Gastrocnemius medialis (tissue), 4 donors: ENCODE measurements at regions not wholly inside any gene's neighbourhood (a gene's known extent, or its start where the extent isn't known, plus 50 kb on each side); places are given as distances from the start of the nearest gene placed in this dataset.

Source experiments
- ATAC-seq, 2 donors: fragments of 150-250 bp; one replicate each; pipeline ENCODE4 v1.9.1; 2016
- DNase-seq, 2 donors: peaks; one replicate each; pipeline ENCODE4 v3.0.0-alpha.2; 2019
- H3K27ac ChIP-seq, 4 donors: fragments of 200-600 bp; sonication (generic); 1 replicate in 1 of 4; 2 replicates in 3 of 4; pipeline ENCODE4 v1.5.1; 2016 to 2018; ENCODE audit warnings: mild to moderate bottlenecking in 2 of 4, moderate library complexity in 1 of 4
- H3K27me3 ChIP-seq, 3 donors: fragments of 200-600 bp; sonication (generic) in 2 of 3; 1 replicate in 1 of 3; 2 replicates in 2 of 3; pipeline versions ENCODE4 v1.5.1 to v1.6.0; 2016 to 2019; ENCODE audit warnings: mild to moderate bottlenecking in 1 of 3, moderate library complexity in 1 of 3
- H3K36me3 ChIP-seq, 2 donors: fragments of 200-600 bp; sonication (generic) in 1 of 2; one replicate each; pipeline ENCODE4 v1.5.1; 2017 to 2018
- H3K4me1 ChIP-seq, 2 donors: fragments of 200-600 bp; sonication (generic) in 1 of 2; one replicate each; pipeline ENCODE4 v1.5.1; 2016 to 2017; ENCODE audit warnings: mild to moderate bottlenecking in 2 of 2
- H3K4me3 ChIP-seq, 4 donors: fragments of 200-600 bp; sonication (generic) in 3 of 4; 1 replicate in 1 of 4; 2 replicates in 3 of 4; pipeline ENCODE4 v1.5.1; 2016 to 2019; ENCODE audit warnings: mild to moderate bottlenecking in 2 of 4
- H3K9me3 ChIP-seq, 3 donors: fragments of 200-600 bp; sonication (generic) in 2 of 3; 1 replicate in 1 of 3; 2 replicates in 2 of 3; pipeline ENCODE4 v1.5.1; 2016 to 2019
- POLR2A ChIP-seq, 2 donors: fragments of 450-650 bp; IDR thresholded peaks; one replicate each; pipeline ENCODE4 v1.6.1; 2017; ENCODE audit warnings: antibody characterized with exemption in 2 of 2, mild to moderate bottlenecking in 2 of 2, moderate library complexity in 2 of 2
- in situ Hi-C, 4 donors: fragments of 200-750 bp; cut with MboI; loops; one replicate each; pipeline versions ENCODE4 v1.15.0 to v1.8.0; 2017; ENCODE audit warnings: low sequenced_read_pairs in 4 of 4
- intact Hi-C: fragments of 100-400 bp; cut with DNase I; formaldehyde crosslinking; loops from one replicate; pipeline ENCODE4 v1.15.1; 2023; ENCODE audit warnings: low total_unique reads
- TF ChIP-seq, protein P1 (sequence below), 5 experiments: fragments of 450-650 bp in 3 of 5; fragments of 200-600 bp in 2 of 5; sonication (generic) in 2 of 5; IDR thresholded peaks in 4 of 5; conservative IDR thresholded peaks in 1 of 5; 1 replicate in 4 of 5; 2 replicates in 1 of 5; pipeline ENCODE4 v1.5.1; 2016 to 2019; ENCODE audit warnings: antibody characterized with exemption in 5 of 5, mild to moderate bottlenecking in 3 of 5, moderate library complexity in 3 of 5

- Histone ChIP-seq H3K36me3 (no peaks in the 10 kb centered on the region), H3K4me3 (no peak overlapping the region), H3K27me3 (no peaks in the 10 kb centered on the region), H3K27ac (no peak overlapping the region), H3K4me1 (no peaks in the 10 kb centered on the region), H3K9me3 (no peaks in the 10 kb centered on the region)
- DNase-seq: no peak
- intact Hi-C loops: no loop called here
- in situ Hi-C loops: no loop called here
- TF ChIP-seq, protein P1, sequence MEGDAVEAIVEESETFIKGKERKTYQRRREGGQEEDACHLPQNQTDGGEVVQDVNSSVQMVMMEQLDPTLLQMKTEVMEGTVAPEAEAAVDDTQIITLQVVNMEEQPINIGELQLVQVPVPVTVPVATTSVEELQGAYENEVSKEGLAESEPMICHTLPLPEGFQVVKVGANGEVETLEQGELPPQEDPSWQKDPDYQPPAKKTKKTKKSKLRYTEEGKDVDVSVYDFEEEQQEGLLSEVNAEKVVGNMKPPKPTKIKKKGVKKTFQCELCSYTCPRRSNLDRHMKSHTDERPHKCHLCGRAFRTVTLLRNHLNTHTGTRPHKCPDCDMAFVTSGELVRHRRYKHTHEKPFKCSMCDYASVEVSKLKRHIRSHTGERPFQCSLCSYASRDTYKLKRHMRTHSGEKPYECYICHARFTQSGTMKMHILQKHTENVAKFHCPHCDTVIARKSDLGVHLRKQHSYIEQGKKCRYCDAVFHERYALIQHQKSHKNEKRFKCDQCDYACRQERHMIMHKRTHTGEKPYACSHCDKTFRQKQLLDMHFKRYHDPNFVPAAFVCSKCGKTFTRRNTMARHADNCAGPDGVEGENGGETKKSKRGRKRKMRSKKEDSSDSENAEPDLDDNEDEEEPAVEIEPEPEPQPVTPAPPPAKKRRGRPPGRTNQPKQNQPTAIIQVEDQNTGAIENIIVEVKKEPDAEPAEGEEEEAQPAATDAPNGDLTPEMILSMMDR (IDR thresholded peaks at IDR 0.05 in 4 of 5, conservative IDR thresholded peaks at IDR 0.05 in 1 of 5): no peak
- TF ChIP-seq POLR2A (IDR thresholded peaks at IDR 0.05): no peak
- ATAC-seq: no peak
Measured at GRCh38 chr3:137199678-137200077, 241.9 kb downstream of the IL20RB start.

- H3K9me3 ChIP-seq: no peaks in the 10 kb centered on the region
- H3K36me3 ChIP-seq: no peaks in the 10 kb centered on the region
- no peak overlapping the region for H3K27ac ChIP-seq
- ATAC-seq: no peak
- no peak for TF ChIP-seq POLR2A (IDR thresholded peaks at IDR 0.05)
- TF ChIP-seq, protein P1 (IDR thresholded peaks at IDR 0.05 in 4 of 5, conservative IDR thresholded peaks at IDR 0.05 in 1 of 5): no peak
- H3K27me3 ChIP-seq: no peaks in the 10 kb centered on the region
- in situ Hi-C loops: no loop called here
- H3K4me1 ChIP-seq: no peaks in the 10 kb centered on the region
- H3K4me3 ChIP-seq: no peak overlapping the region
- intact Hi-C loops: no loop called here
- DNase-seq: no peak
Measured at GRCh38 chr3:137201066-137201465, 243.3 kb downstream of the IL20RB start.

- H3K36me3 ChIP-seq: no peaks in the 10 kb centered on the region
- no peaks in the 10 kb centered on the region for H3K27me3 ChIP-seq
- H3K9me3 ChIP-seq: no peaks in the 10 kb centered on the region
- in situ Hi-C loops (no loop called here), intact Hi-C loops (no loop called here)
- no peak overlapping the region for H3K4me3 ChIP-seq
- no peak overlapping the region for H3K27ac ChIP-seq
- no peaks in the 10 kb centered on the region for H3K4me1 ChIP-seq
- ATAC-seq (no peak), DNase-seq (no peak)
- TF ChIP-seq, protein P1 (IDR thresholded peaks at IDR 0.05 in 4 of 5, conservative IDR thresholded peaks at IDR 0.05 in 1 of 5): no peak
- TF ChIP-seq POLR2A (IDR thresholded peaks at IDR 0.05): no peak
Measured at GRCh38 chr3:137202941-137203340, 245.2 kb downstream of the IL20RB start.

DNA sequence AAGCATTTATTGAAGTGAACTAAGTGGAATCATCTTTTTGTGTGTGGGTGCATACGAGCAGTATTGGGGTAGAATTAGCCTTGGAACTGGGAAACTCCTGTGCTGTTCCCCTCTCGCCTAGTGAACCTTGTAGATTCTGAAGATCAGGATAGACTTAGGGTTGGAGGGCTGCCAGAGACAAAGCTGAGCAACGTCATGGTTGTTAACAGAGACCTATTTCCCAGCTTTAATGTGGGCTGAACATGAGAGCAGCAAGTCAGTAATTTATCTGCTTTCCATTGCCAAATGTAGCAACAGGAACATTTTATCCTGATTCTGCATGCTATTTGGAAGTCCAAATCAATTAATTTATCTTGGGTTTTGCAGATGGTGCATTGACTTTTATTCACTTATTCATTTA is 246.6 kb downstream of the IL20RB start:
- DNase-seq: no peak
- H3K4me1 ChIP-seq: no peaks in the 10 kb centered on the region
- H3K4me3 ChIP-seq: no peak overlapping the region
- in situ Hi-C loops (no loop called here), intact Hi-C loops (no loop called here)
- no peaks in the 10 kb centered on the region for H3K36me3 ChIP-seq
- no peak for TF ChIP-seq POLR2A (IDR thresholded peaks at IDR 0.05)
- TF ChIP-seq, protein P1 (IDR thresholded peaks at IDR 0.05 in 4 of 5, conservative IDR thresholded peaks at IDR 0.05 in 1 of 5): no peak
- H3K27ac ChIP-seq: no peak overlapping the region
- ATAC-seq: no peak
- no peaks in the 10 kb centered on the region for H3K9me3 ChIP-seq
- no peaks in the 10 kb centered on the region for H3K27me3 ChIP-seq

GRCh38 chr3:137205394-137206045 is 247.7 kb downstream of the IL20RB start:
- H3K4me3 ChIP-seq: no peak overlapping the region
- H3K4me1 ChIP-seq: no peaks in the 10 kb centered on the region
- H3K36me3 ChIP-seq: no peaks in the 10 kb centered on the region
- H3K9me3 ChIP-seq: no peaks in the 10 kb centered on the region
- no peak for ATAC-seq
- no peaks in the 10 kb centered on the region for H3K27me3 ChIP-seq
- intact Hi-C loops: no loop called here
- DNase-seq: no peak
- in situ Hi-C loops: no loop called here
- TF ChIP-seq, protein P1 (IDR thresholded peaks at IDR 0.05 in 4 of 5, conservative IDR thresholded peaks at IDR 0.05 in 1 of 5): no peak
- TF ChIP-seq POLR2A (IDR thresholded peaks at IDR 0.05): no peak
- no peak overlapping the region for H3K27ac ChIP-seq
